Pancreas (tissue), 10 donors: ENCODE measurements at regions not wholly inside any gene's neighbourhood (a gene's known extent, or its start where the extent isn't known, plus 50 kb on each side); places are given as distances from the start of the nearest gene placed in this dataset.

ENCODE experiments used
- ATAC-seq, 4 donors: fragments of 200-7000 bp; cut with Tn5 transposase; one replicate each; pipeline versions ENCODE4 v1.8.0 to v1.9.1; 2020; ENCODE audit warnings: mild to moderate bottlenecking in 4 of 4, moderate library complexity in 4 of 4
- DNase-seq, 6 donors: peaks; one replicate each; pipeline ENCODE4 v3.0.0-alpha.2; 2020
- FAIRE-seq: peaks from 2 replicates; lab custom pipeline; 2012; peaks lifted over from hg19 to GRCh38; lab: Jason Lieb, UNC
- H3K27ac ChIP-seq, 4 donors: fragments of 200-600 bp; sonication (generic); 1 replicate in 3 of 4; 2 replicates in 1 of 4; pipeline versions ENCODE4 v1.5.0 to v1.8.0; 2020
- H3K27me3 ChIP-seq, 4 donors: fragments of 200-600 bp; one replicate each; pipeline ENCODE4 v1.8.0; 2021
- H3K36me3 ChIP-seq, 3 donors: fragments of 200-600 bp; sonication (generic) in 1 of 3; one replicate each; pipeline versions ENCODE4 v1.5.0 to v1.8.0; 2020 to 2021
- H3K4me1 ChIP-seq, 3 donors: fragments of 200-600 bp; one replicate each; pipeline ENCODE4 v1.8.0; 2021
- H3K4me3 ChIP-seq, 4 donors: fragments of 200-600 bp; sonication (generic) in 2 of 4; one replicate each; pipeline versions ENCODE4 v1.5.0 to v1.8.0; 2020 to 2021
- H3K9me3 ChIP-seq, 4 donors: fragments of 200-600 bp; one replicate each; pipeline ENCODE4 v1.8.0; 2021
- WGBS, 2 donors: extraction: QIAGEN DNeasy Blood & Tissue Kit; methylation state at CpG; one replicate each; pipeline ENCODE4 v1.1.7; 2013; 5-methylcytosine and 5-hydroxymethylcytosine counted together
- intact Hi-C, 3 donors: fragments of 100-400 bp; cut with DNase I; formaldehyde crosslinking; loops; one replicate each; pipeline versions ENCODE4 v1.11.1 to v1.14.2; 2022
- TF ChIP-seq, protein P1 (sequence below), 4 donors: fragments of 200-600 bp; sonication (generic) in 3 of 4; IDR thresholded peaks; one replicate each; pipeline versions ENCODE4 v1.5.0 to v1.8.0; 2021; ENCODE audit warnings: antibody characterized with exemption in 4 of 4
- donor health status: healthy with polysubstance abuse.
- donor health status: DM: no; HTN: no; CAD: no; lungs with moderate emphysema.
- donor health status: DM: no; HTN: no; CAD: no.
- donor health status: control.
- donor health status: control.
- donor health status: Bipolar disorder and iron deficiency.
- donor health status: DM: yes; HTN: yes; CAD: no.
- donor health status: DM: no; HTN: no; CAD: no.
- donor health status: DM: no; HTN: no; CAD: no.
- donor health status: DM: yes; HTN: yes; CAD: no.

DNA sequence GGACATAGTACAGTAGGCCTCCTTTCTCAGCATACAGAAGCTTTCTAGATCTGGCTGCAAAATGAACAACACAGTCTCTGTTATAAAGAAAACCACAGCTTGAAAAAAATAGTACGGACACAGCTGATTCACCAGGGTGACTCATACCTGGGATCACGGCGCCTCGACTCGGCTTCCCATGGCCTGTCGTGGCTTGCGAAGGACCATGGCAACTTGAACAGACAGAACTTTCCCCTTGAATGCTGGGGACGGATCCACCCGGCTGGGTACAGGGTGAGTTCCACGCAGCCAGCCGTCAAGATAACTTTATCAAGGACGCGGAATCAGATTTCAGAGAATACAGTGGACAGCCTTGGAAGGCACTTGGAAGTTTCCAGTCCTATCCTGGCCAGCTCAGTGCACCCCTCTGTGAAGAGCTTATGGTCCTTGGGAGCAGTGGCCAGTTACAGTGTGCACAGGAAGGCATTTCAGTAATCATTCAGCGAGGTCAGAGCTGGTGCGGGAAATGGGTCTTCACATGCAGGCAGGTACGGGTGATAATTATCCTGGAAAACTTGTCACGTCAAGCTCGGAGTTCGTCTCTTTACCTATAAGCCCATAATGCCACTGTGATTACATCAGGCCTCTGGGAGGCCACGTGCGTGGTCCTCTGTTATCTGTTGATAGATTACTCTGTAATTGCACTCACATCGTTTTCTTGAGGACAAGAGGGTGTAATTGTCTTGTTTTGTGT lies 57.9 kb upstream of the MAF start:
- FAIRE-seq (no peak), ATAC-seq (peak in 3 of 4 donors; percentile 23 to 41 (median 36)), DNase-seq (no peak)
- Histone ChIP-seq H3K4me3 (no peak overlapping the region), H3K27ac (no peak overlapping the region), H3K36me3 (no peaks in the 10 kb centered on the region), H3K27me3 (no peaks in the 10 kb centered on the region), H3K4me1 (no peaks in the 10 kb centered on the region), H3K9me3 (no peaks in the 10 kb centered on the region)
- TF ChIP-seq, protein P1, sequence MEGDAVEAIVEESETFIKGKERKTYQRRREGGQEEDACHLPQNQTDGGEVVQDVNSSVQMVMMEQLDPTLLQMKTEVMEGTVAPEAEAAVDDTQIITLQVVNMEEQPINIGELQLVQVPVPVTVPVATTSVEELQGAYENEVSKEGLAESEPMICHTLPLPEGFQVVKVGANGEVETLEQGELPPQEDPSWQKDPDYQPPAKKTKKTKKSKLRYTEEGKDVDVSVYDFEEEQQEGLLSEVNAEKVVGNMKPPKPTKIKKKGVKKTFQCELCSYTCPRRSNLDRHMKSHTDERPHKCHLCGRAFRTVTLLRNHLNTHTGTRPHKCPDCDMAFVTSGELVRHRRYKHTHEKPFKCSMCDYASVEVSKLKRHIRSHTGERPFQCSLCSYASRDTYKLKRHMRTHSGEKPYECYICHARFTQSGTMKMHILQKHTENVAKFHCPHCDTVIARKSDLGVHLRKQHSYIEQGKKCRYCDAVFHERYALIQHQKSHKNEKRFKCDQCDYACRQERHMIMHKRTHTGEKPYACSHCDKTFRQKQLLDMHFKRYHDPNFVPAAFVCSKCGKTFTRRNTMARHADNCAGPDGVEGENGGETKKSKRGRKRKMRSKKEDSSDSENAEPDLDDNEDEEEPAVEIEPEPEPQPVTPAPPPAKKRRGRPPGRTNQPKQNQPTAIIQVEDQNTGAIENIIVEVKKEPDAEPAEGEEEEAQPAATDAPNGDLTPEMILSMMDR (IDR thresholded peaks at IDR 0.05): no peak
- intact Hi-C loops: no loop called here
- 78 to 84% methylated on average over 22 of the region's 22 CpGs for WGBS, 2 donors

DNA sequence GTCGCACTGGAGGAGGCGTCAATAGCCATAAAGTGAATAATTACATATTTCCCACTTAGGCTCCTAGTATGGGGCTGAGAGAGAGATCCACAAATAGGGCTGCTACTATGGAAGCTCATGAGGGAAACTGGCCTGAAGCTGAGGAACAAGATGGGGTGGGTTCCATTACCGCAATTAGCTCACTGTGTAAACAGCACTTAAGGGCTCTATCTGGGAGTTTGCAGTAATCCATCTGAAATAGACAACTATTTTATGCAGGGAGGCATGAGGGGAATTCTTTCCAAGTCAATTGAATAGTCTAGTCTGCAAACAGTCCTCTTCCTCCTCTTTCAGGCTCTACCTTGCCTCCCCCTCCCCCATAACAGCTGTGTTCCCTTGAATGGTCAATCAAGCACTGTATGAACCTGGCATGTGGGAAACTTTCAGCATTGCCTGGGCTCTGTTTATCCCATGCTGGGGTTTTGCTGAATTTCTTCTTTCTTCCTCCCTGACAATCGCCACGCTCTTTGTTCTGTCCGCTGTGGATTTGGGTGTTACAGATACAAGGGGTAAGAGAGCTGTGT lies 56.1 kb upstream of the MAF start:
- intact Hi-C loops: no loop called here
- Histone ChIP-seq H3K9me3 (no peaks in the 10 kb centered on the region), H3K4me3 (no peak overlapping the region), H3K27ac (no peak overlapping the region), H3K27me3 (no peaks in the 10 kb centered on the region), H3K4me1 (no peaks in the 10 kb centered on the region), H3K36me3 (no peaks in the 10 kb centered on the region)
- DNase-seq (peak in 1 of 6 donors; percentile 11), ATAC-seq (peak in 3 of 4 donors; percentile 45 to 82 (median 75)), FAIRE-seq (no peak)
- TF ChIP-seq, protein P1 (IDR thresholded peaks at IDR 0.05): no peak
- 78 to 83% methylated on average over 6 of the region's 6 CpGs for WGBS, 2 donors

DNA sequence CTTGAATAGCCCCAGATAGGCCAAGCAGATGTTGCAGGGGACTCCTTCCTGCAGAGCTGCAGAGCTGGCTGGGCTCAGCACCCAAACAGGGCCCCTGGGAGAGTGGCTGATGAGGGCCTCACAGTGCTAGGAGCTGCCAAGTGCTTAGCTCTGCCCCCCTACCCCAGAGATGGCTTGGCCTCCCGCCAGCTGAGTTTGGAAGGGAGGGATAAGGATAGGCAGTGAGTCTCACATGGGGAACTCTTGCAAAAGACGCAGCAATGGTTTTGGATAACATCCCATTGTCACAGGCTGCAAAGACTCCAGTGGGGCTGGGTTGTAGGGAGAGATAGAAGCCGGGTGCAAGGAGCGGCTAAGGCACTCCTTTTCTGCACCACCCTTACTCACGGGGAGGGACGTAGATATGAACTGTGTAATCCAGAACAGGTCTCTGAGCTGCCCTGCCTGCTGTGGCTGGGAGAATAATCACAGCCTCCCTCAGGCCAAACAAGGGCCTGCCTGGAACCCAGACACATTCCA lies 52.9 kb upstream of the MAF start:
- ATAC-seq (peak in 1 of 4 donors; percentile 24), DNase-seq (peak in 5 of 6 donors; percentile 3 to 67 (median 38)), FAIRE-seq (no peak)
- Histone ChIP-seq H3K36me3 (no peaks in the 10 kb centered on the region), H3K4me1 (no peaks in the 10 kb centered on the region), H3K27ac (no peak overlapping the region), H3K4me3 (no peak overlapping the region), H3K27me3 (no peaks in the 10 kb centered on the region), H3K9me3 (no peaks in the 10 kb centered on the region)
- intact Hi-C loops: no loop called here
- TF ChIP-seq, protein P1 (IDR thresholded peaks at IDR 0.05): no peak
- WGBS, 2 donors: 71% methylated on average over 6 of the region's 6 CpGs

- H3K9me3 ChIP-seq: no peaks in the 10 kb centered on the region
- H3K27ac ChIP-seq: no peak overlapping the region
- H3K36me3 ChIP-seq: no peaks in the 10 kb centered on the region
- no peaks in the 10 kb centered on the region for H3K27me3 ChIP-seq
- TF ChIP-seq, protein P1 (IDR thresholded peaks at IDR 0.05): no peak
- FAIRE-seq: no peak
- intact Hi-C loops: no loop called here
- no peaks in the 10 kb centered on the region for H3K4me1 ChIP-seq
- no peak overlapping the region for H3K4me3 ChIP-seq
- peak in 3 of 4 donors; percentile 51 to 69 (median 58) for ATAC-seq
- 72 to 83% methylated on average over 7 of the region's 7 CpGs for whole genome bisulfite sequencing, 2 donors
- peak in 2 of 6 donors; percentile 14 to 19 for DNase-seq
These were observed 50.8 kb upstream of the MAF start for GRCh38 chr16:79651363-79651762.
